GM18508 (cell line): ENCODE measurements at regions not wholly inside any gene's neighbourhood (a gene's known extent, or its start where the extent isn't known, plus 50 kb on each side); places are given as distances from the start of the nearest gene placed in this dataset.

ENCODE experiments used
- ATAC-seq: cut with Tn5 transposase; IDR thresholded peaks from one replicate; pipeline ENCODE4 v1.9.1; 2021; ENCODE audit warnings: moderate number of reproducible peaks; ENCODE audit not compliant: insufficient read depth, unreplicated experiment

- ATAC-seq: no peak
These were observed 231.2 kb upstream of the ZFP64 start for GRCh38 chr20:52422574-52423336.

DNA sequence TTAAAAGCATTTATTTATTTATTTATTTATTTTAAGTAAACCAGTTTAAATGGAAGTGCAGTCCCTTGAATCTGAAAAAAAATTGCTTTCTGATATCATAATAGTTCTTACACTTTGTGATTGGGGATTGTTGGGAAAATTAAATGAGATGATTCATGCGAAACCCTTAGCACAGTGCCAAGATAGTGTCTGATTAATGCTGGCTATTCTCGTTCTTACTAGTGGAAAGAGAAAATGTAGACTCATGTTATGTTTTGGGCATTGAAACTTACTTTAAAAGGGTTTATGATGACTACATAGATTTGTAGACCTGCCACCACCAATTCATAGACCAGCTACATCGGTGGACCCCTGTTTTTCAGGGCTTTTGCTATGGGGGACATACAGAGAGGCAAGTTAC, 229.2 kb upstream of the ZFP64 start:
- no peak for ATAC-seq

- no peak for ATAC-seq
These were observed 227.6 kb upstream of the ZFP64 start for GRCh38 chr20:52419205-52419604.

DNA sequence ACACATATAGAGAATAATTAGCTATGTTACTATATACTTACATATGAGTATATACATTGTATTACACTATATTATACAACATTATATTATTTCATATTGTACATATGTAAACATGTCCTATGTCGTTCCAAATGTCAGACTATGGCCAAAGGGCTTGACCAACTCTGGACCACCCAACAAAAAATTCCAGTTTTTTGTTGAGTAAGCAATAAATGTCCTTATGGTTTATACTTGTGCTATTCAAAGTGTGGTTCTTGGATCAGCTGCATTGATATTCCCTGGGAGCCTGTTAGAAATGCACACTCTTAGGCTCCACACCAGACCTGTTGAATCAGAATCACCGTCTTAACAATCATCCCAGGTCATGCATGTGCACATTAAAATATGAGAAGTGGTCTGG, 225.4 kb upstream of the ZFP64 start:
- no peak for ATAC-seq

DNA sequence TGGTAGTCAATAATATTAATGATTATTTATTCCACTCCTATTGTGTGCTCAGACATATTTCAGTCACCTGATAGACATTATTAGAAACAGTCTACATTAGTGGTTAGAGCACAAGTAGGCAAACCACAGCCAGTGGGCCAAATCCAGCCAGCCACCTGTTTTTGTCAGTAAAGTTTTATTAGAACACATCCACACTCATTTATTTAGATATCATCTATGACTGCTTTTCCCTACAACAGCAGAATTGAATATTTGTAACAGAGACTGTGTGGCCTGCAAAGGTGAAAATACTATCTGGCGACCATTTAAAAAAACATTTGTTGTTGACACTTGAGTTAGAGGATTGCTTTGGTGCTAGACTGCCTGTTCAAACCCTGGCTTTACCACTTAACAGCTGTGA, 220.0 kb upstream of the ZFP64 start:
- no peak for ATAC-seq

DNA sequence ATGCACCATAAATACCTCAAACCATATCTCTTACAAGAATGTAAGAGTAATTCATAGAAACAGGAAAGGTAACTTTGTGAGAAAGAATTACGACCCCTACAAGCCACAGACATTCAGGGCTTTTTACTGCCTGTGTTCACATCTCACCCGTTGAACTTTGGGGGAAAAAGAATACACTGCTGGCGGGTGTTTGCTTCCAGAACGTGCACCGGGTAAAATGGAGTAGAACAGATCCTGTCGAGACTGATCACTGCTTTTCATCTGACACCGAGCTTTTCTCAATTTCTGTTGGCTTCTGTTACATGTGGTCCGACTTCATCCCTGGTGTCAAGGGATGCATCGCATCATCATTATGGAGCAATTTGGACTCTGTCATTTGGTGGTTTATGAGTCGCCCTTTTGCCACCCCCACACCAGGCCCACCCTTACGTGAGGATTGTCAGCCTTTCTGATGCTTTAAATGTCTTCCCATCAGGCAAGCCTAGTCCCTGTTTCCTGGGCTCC, 219.2 kb upstream of the ZFP64 start:
- ATAC-seq: no peak

GRCh38 chr20:52410182-52410647, 218.6 kb upstream of the ZFP64 start:
- no peak for ATAC-seq

DNA sequence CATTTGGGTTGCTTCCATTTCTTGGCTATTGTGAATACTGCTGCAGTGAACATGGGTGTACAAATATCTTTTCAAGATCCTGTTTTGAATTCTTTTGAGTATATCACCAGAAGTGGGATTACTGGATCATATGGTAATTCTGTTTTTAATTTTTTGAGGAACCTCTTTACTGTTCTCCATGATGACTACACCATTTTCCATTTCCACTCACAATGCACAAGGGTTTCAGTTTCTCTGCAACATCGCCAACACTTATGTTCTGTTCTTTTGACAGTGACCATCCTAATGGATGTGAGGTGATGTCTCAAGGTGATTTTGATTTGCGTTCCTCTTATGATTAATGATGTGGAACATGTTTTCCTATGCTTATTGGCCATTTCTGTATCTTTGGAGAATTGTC, 214.4 kb upstream of the ZFP64 start:
- no peak for ATAC-seq

DNA sequence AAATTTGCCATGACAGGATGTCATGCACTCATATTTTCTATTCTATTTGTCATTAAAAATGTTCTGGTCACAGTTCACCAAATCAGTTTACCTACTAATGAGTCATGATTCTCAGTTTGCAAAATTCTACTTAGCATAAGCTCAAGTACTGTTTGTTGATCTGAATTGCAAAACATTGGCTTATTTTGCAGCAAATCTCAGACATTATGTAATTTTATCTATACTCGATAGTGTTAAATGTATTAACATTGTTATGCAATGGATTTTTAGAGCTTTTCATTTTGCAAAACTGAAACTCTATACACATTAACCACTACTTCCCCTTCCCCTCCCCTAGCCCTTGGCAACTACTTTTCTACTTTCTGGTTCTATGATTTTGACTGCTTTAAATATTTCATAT, 213.8 kb upstream of the ZFP64 start:
- ATAC-seq: peak; percentile 56

GRCh38 chr20:52404671-52405070, 213.1 kb upstream of the ZFP64 start:
- no peak for ATAC-seq

GRCh38 chr20:52402950-52403349, 211.4 kb upstream of the ZFP64 start:
- ATAC-seq: peak; percentile 52

DNA sequence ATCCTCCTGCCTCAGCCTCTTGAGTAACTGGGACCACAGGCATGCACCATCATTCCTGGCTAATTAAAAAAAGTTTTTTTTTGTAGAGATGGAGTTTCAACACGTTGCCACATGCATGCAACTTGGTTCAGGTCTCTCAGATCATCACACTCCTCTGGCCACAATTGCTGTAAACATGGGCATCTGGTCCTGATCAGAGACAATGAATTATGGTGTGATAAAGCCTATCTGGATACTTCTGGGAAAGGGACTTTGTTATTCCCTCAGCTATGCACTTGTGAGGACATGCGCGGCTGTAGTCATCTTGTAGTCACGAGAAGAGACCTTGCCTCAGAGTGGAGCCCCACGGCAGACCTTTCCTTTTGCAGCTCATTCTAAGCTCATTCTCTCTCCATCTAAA, 210.9 kb upstream of the ZFP64 start:
- ATAC-seq: no peak

- no peak for ATAC-seq
These were observed 209.9 kb upstream of the ZFP64 start for GRCh38 chr20:52401431-52401830.

- ATAC-seq: no peak
These were observed 207.8 kb upstream of the ZFP64 start for GRCh38 chr20:52399352-52399751.

DNA sequence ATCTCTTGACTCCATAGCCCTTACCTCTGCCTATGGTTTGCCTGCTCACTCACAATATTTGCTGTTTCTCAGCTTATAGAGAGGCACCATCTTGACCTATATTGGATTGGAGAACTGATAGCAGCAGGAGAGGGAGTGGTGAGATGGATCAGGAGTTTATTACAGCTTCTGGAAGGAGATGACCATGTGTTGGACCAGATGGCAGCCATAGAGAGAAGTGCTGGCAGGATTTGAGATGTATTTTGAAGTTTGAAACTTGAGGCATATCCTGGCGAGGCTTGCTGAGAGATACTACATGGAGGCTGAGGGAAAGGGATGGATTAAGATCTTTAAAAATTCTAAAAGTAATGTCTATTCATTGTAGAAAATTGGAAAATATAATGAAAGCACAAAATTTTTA, 198.0 kb upstream of the ZFP64 start:
- no peak for ATAC-seq

- no peak for ATAC-seq
These were observed 192.5 kb upstream of the ZFP64 start for GRCh38 chr20:52383995-52384621.

GRCh38 chr20:52382933-52383332, 191.4 kb upstream of the ZFP64 start:
- ATAC-seq: no peak

DNA sequence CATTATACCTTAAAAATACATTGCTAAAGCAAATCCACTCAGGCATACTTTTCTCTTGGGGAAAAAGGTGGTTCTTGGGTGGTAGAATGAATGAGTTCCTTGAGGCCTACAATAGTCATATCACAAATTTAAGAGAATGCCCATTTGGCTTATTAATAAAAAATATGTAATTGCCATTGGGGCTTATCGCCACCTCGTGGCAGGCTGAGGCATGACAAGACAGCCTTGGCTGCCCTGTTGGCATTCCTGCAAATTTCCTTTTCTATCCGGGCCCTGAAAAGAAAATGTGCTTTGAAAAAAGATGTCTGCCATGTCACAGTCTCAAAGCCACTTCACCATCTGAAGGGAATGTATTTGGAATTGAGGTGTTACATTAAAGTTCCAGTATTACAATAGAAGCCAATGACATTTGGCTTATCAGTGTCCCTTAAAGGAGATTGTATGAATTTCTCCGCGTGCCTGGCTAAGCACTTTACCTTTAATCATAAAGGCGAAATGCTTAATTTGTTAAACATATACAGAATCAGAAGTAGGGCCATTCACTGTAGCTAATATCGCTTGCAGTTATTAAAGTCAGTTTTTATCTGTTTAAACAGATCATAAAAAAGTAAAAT, 188.3 kb upstream of the ZFP64 start:
- no peak for ATAC-seq

DNA sequence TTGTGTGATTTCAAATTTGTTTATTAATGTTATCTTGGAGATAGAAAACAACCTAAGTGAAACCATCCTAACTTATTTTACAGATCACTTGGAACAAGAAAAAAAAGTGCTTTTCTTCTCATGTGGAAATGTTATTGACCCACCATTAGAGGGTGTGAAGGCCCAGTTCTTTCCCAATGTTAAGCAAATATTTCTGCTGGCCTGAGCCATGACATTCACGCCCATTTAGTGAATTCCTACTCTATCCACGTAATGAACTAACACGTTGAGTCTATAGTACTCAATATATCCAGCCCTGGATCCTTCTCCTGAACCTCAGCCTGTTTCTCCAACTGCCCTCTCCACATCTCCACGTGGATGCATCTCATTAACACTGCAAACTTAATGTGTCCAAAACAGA, 180.6 kb upstream of the ZFP64 start:
- ATAC-seq: no peak

GRCh38 chr20:52365688-52366087, 174.1 kb upstream of the ZFP64 start:
- ATAC-seq: no peak

DNA sequence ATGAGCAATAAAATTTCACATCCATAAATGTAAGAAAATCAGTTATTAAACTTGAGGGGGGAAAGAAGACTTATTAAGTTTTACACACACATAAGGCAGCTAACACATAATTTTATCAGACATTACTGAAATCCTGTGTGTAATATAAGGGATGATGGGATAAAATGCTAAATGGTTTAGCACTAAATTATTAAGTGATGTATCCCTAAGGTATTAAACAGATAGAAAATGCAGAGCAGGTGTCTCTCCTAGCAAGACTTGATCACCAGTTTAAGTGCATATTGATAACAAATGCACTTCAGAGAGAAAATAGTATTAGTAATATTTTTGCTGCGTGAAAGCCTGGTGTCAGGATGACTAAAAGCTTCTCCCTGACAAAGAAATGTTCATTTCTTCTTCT, 172.8 kb upstream of the ZFP64 start:
- no peak for ATAC-seq
